ENCODE measurements at regions not wholly inside any gene's neighbourhood (a gene's known extent, or its start where the extent isn't known, plus 50 kb on each side); places are given as distances from the start of the nearest gene placed in this dataset.

DNA sequence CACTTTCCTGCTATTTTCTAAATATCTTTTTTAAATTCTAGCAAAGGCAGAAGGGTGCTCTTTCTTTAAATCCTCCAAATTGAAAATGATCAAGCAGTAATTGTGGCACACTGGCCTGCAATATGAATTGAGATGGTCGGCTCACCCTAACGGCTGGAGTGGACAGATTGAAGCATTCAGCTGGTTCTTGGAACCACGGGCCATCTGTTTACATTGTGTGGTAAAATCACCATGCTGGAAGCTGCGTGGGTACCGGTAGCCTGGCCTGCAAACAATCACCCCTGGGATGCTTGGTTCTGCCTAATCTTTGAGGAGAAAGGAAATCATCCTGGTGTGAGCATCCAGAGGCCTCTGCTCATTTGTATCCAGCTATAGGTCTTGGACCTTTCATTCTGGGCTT lies 289.3 kb downstream of the ZNF608 start:
- CTCF ChIA-PET, result interaction anchor here (1.3 to 2.0 kb wide), 2 partner anchors 8 to 11 kb away, joined by 4 to 6 read pairs; no protein-coding TSS in a partner anchor
- DNase-seq (ENCODE audit: extremely low spot score), result no peak

DNA sequence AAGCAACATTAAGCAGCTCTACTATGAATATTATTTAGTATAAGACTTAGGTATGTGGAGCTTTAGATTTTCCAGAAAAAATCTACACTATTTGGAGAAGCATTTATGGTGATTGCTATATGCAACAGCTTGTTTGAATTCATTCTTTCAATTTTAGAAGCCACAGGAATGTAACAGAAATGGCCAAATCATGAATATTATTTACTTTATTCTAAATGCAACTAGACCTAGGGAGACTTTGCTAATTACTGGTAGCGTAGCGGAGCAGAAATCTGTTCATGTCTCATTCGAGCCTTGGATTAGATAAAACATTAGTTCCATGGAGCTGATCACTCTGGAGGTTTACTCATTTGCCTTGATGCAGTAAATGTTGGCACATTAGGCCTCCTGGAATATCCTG lies 290.2 kb downstream of the ZNF608 start:
- TF ChIP-seq, protein P1, sequence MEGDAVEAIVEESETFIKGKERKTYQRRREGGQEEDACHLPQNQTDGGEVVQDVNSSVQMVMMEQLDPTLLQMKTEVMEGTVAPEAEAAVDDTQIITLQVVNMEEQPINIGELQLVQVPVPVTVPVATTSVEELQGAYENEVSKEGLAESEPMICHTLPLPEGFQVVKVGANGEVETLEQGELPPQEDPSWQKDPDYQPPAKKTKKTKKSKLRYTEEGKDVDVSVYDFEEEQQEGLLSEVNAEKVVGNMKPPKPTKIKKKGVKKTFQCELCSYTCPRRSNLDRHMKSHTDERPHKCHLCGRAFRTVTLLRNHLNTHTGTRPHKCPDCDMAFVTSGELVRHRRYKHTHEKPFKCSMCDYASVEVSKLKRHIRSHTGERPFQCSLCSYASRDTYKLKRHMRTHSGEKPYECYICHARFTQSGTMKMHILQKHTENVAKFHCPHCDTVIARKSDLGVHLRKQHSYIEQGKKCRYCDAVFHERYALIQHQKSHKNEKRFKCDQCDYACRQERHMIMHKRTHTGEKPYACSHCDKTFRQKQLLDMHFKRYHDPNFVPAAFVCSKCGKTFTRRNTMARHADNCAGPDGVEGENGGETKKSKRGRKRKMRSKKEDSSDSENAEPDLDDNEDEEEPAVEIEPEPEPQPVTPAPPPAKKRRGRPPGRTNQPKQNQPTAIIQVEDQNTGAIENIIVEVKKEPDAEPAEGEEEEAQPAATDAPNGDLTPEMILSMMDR (IDR thresholded peaks at IDR 0.05; ENCODE audit: control extremely low read depth, extremely low read depth, low read depth, missing control alignments), result no peak
- ChIA-PET POLR2A (no interaction called here), CTCF (interaction anchor here (1.1 kb wide), 1 partner anchor 13 kb away, joined by 4 read pairs; no protein-coding TSS in a partner anchor)
- no peak for DNase-seq (ENCODE audit: extremely low spot score)

More for the DNA sequence above, 289.3 kb downstream of the ZNF608 start:
- POLR2A ChIA-PET, result no interaction called here
- TF ChIP-seq, protein P1 (IDR thresholded peaks at IDR 0.05; ENCODE audit: control extremely low read depth, extremely low read depth, low read depth, missing control alignments), result no peak

DNA sequence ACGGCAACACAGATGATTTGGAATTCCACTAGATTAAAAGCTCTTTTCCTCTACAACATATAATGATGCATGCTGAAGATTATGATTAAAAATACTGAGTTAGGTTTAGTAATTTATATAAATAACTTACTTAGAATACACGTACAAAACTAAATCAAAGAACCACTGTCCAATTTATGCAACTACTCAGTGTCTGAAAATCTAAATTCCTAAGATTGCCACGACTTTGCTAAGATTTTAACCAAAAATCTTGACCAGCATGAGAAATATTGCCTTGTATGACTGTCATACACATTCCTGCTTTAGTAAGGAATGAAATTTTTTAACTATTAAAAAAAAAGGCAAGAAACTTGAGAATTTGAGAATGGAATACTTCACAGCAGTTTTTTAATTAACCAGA lies 292.4 kb downstream of the ZNF608 start:
- POLR2A ChIA-PET, result no interaction called here
- CTCF ChIA-PET, result interaction anchor here (1.3 kb wide), 1 partner anchor 19 kb away, joined by 3 read pairs; no protein-coding TSS in a partner anchor
- DNase-seq (ENCODE audit: extremely low spot score), result no peak
- TF ChIP-seq, protein P1 (IDR thresholded peaks at IDR 0.05; ENCODE audit: control extremely low read depth, extremely low read depth, low read depth, missing control alignments), result no peak

DNA sequence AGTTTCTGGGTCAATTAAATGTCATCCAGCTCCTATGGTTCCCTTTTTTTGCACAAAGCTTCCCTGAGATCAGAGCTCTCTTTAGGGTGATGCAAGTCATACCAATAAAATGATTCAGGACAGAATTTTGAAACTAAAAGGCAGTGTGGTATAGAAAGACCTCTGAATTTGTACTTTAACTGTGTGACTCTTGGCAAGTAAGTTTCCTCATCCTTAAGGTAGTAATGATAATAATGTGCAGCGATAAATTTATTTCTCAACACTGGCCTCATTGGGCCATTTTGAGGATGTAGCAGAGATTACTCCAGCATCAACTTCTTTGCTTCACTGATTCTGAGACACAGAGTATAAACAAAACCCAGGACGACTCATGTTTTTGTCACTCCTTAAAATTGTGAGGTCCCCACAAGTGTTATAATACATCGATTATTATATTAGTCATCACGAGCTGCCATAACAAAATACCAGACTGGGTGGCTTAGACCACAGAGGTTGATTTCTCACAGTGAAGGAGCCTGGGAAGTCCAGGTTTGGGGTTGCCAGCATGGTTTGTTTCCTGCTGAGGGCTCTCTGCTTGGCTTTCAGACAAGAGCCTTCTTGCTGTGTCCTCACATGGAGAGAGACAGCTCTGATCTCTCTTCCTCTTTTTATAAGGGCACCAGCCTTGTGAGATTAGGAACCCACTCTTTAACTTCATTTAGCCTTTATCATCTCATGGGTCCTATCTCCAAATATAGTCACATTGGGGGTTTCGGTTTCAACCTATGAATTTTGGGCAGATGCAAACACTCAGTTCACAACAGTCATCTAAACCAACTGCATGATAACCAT lies 293.0 kb downstream of the ZNF608 start:
- DNase-seq (ENCODE audit: extremely low spot score), result peak; percentile 22
- ChIA-PET CTCF (interaction anchor here (1.1 to 1.3 kb wide), 2 partner anchors 12 to 20 kb away, joined by 3 read pairs; no protein-coding TSS in a partner anchor), POLR2A (no interaction called here)
- TF ChIP-seq, protein P1 (IDR thresholded peaks at IDR 0.05; ENCODE audit: control extremely low read depth, extremely low read depth, low read depth, missing control alignments), result no peak

DNA sequence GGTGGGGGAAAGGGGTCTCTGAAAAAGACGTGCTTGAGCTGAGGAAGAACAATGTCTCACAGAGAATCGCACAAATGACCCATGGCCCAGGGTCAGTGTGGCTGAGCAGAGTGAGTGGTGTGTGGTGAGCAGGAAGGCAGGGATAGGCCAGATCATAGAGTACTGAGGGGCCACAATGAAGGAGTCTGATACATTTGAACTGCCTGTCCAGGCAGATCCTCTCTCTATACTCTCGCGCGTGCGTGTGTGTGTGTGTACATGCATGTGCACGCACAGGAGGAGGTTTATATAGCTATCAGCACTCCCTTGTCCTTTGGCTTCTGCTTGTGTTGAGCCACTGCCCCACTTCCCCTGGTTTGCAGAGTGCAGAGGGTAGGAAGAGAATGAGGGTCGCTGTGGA lies 294.0 kb downstream of the ZNF608 start:
- POLR2A ChIA-PET, result no interaction called here
- DNase-seq (ENCODE audit: extremely low spot score), result no peak
- CTCF ChIA-PET, result no interaction called here
- TF ChIP-seq, protein P1 (IDR thresholded peaks at IDR 0.05; ENCODE audit: control extremely low read depth, extremely low read depth, low read depth, missing control alignments), result no peak

DNA sequence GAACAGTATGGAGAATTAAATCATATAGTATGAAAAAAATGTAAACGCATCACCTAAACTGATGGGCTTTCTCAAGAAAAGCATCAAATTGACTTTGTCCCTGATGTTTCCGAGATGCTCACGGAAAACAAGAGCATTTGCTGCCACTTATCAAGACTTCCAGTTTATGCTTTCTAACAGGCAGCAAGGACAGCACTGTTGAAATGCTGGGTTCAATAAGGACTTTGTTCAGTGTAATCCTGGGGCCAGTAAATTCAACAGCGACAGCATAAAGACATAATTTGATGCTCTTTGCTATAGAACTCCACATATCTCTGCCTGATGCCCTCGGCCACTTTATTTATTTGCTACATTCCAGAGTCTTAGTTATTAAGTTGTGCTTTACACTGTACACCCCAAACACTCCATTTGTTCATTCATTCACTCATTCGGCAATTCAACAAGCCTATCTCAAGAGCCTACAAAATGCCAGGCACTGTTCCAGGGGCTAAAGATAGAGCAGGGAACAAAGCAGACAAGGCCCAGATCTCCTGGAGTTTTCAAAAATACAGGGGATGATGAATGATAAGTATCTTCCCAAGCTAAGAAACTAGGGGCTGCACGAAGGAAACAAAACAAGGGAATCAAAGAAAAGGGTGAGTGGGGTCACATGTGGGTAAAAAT lies 294.6 kb downstream of the ZNF608 start:
- no peak for DNase-seq (ENCODE audit: extremely low spot score)
- TF ChIP-seq, protein P1 (IDR thresholded peaks at IDR 0.05; ENCODE audit: control extremely low read depth, extremely low read depth, low read depth, missing control alignments), result no peak
- ChIA-PET POLR2A (no interaction called here), CTCF (no interaction called here)
